ENCODE measurements at regions not wholly inside any gene's neighbourhood (a gene's known extent, or its start where the extent isn't known, plus 50 kb on each side); places are given as distances from the start of the nearest gene placed in this dataset.

- intact Hi-C loops (cut with DNase I) = no loop called here
- no peaks in the 10 kb centered on the region for H3K27me3 ChIP-seq (ENCODE audit: low read depth)
- no peaks in the 10 kb centered on the region for H3K36me3 ChIP-seq
- no peaks in the 10 kb centered on the region for H3K4me1 ChIP-seq
- H3K27ac ChIP-seq = no peak overlapping the region
- TF ChIP-seq CTCF (IDR thresholded peaks at IDR 0.05) = no peak
- H3K9me3 ChIP-seq = no peaks in the 10 kb centered on the region
- H3K4me3 ChIP-seq = no peak overlapping the region
- ATAC-seq (no peak), DNase-seq (no peak)
Observed at GRCh38 chr5:122599000-122599399, 175.9 kb upstream of the SNX2 start.

- Histone ChIP-seq H3K4me3 (no peak overlapping the region), H3K27ac (no peak overlapping the region), H3K27me3 (ENCODE audit: low read depth) (no peaks in the 10 kb centered on the region), H3K36me3 (no peaks in the 10 kb centered on the region), H3K4me1 (no peaks in the 10 kb centered on the region), H3K9me3 (no peaks in the 10 kb centered on the region)
- ATAC-seq = no peak
- DNase-seq = no peak
- intact Hi-C loops (cut with DNase I) = no loop called here
- no peak for TF ChIP-seq CTCF (IDR thresholded peaks at IDR 0.05)
Observed at GRCh38 chr5:122600924-122601323, 174.0 kb upstream of the SNX2 start.

GRCh38 chr5:122602700-122603099, 172.2 kb upstream of the SNX2 start:
- DNase-seq = no peak
- TF ChIP-seq CTCF (IDR thresholded peaks at IDR 0.05) = no peak
- ATAC-seq = no peak

GRCh38 chr5:122605236-122605635, 169.6 kb upstream of the SNX2 start:
- Histone ChIP-seq H3K27me3 (ENCODE audit: low read depth) (no peaks in the 10 kb centered on the region), H3K4me3 (no peak overlapping the region), H3K9me3 (no peaks in the 10 kb centered on the region), H3K27ac (no peak overlapping the region), H3K36me3 (no peaks in the 10 kb centered on the region), H3K4me1 (no peaks in the 10 kb centered on the region)
- intact Hi-C loops (cut with DNase I) = no loop called here
- DNase-seq (no peak), ATAC-seq (no peak)
- no peak for TF ChIP-seq CTCF (IDR thresholded peaks at IDR 0.05)

More at GRCh38 chr5:122602700-122603099, 172.2 kb upstream of the SNX2 start:
- Histone ChIP-seq H3K4me3 (no peak overlapping the region), H3K27me3 (ENCODE audit: low read depth) (no peaks in the 10 kb centered on the region), H3K4me1 (no peaks in the 10 kb centered on the region), H3K36me3 (no peaks in the 10 kb centered on the region), H3K27ac (no peak overlapping the region), H3K9me3 (no peaks in the 10 kb centered on the region)
- intact Hi-C loops (cut with DNase I) = no loop called here

- Histone ChIP-seq H3K36me3 (no peaks in the 10 kb centered on the region), H3K4me3 (no peak overlapping the region), H3K27me3 (ENCODE audit: low read depth) (no peaks in the 10 kb centered on the region), H3K9me3 (no peaks in the 10 kb centered on the region), H3K27ac (no peak overlapping the region), H3K4me1 (no peaks in the 10 kb centered on the region)
- no peak for TF ChIP-seq CTCF (IDR thresholded peaks at IDR 0.05)
- intact Hi-C loops (cut with DNase I) = no loop called here
- no peak for DNase-seq
- no peak for ATAC-seq
Observed at GRCh38 chr5:122607818-122608217, 167.1 kb upstream of the SNX2 start.

- no peaks in the 10 kb centered on the region for H3K36me3 ChIP-seq
- ATAC-seq (no peak), DNase-seq (no peak)
- no peak for TF ChIP-seq CTCF (IDR thresholded peaks at IDR 0.05)
- H3K27me3 ChIP-seq (ENCODE audit: low read depth) = no peaks in the 10 kb centered on the region
- H3K4me3 ChIP-seq = no peak overlapping the region
- H3K27ac ChIP-seq = no peak overlapping the region
- no peaks in the 10 kb centered on the region for H3K4me1 ChIP-seq
- H3K9me3 ChIP-seq = no peaks in the 10 kb centered on the region
- intact Hi-C loops (cut with DNase I) = no loop called here
Observed at GRCh38 chr5:122608222-122608621, 166.7 kb upstream of the SNX2 start.
